ENCODE measurements at regions not wholly inside any gene's neighbourhood (a gene's known extent, or its start where the extent isn't known, plus 50 kb on each side); places are given as distances from the start of the nearest gene placed in this dataset.

GRCh38 chr9:1274334-1274733 is 224.2 kb downstream of the DMRT2 start:
- TF ChIP-seq MAX (IDR thresholded peaks at IDR 0.05) (no peak), EGR1 (IDR thresholded peaks at IDR 0.05) (no peak), CEBPB (IDR thresholded peaks at IDR 0.05) (no peak), EP300 (IDR thresholded peaks at IDR 0.05; ENCODE audit: borderline replicate concordance) (no peak), TCF12 (IDR thresholded peaks at IDR 0.05; ENCODE audit: low read depth) (no peak), CREB1 (IDR thresholded peaks at IDR 0.05; ENCODE audit: low read depth) (no peak), YY1 (IDR thresholded peaks at IDR 0.05; ENCODE audit: low read depth) (no peak), FOXM1 (IDR thresholded peaks at IDR 0.05; ENCODE audit: borderline replicate concordance, low read depth) (no peak), TAF1 (IDR thresholded peaks at IDR 0.05; ENCODE audit: low read depth) (no peak), ZBTB7A (IDR thresholded peaks at IDR 0.05; ENCODE audit: low read depth) (no peak), NFIC (IDR thresholded peaks at IDR 0.05) (no peak)

GRCh38 chr9:1276474-1276873 is 226.3 kb downstream of the DMRT2 start:
- no peak for TF ChIP-seq MAX (IDR thresholded peaks at IDR 0.05)
- TF ChIP-seq ZBTB7A (IDR thresholded peaks at IDR 0.05; ENCODE audit: low read depth), result no peak
- no peak for TF ChIP-seq YY1 (IDR thresholded peaks at IDR 0.05; ENCODE audit: low read depth)
- no peak for TF ChIP-seq REST (IDR thresholded peaks at IDR 0.05; ENCODE audit: low read depth)
- TF ChIP-seq CREB1 (IDR thresholded peaks at IDR 0.05; ENCODE audit: low read depth), result no peak
- TF ChIP-seq CEBPB (IDR thresholded peaks at IDR 0.05), result no peak
- no peak for TF ChIP-seq TAF1 (IDR thresholded peaks at IDR 0.05; ENCODE audit: low read depth)
- no peak for TF ChIP-seq FOXM1 (IDR thresholded peaks at IDR 0.05; ENCODE audit: borderline replicate concordance, low read depth)

- no peak for TF ChIP-seq ZBTB7A (IDR thresholded peaks at IDR 0.05; ENCODE audit: low read depth)
- TF ChIP-seq CEBPB (IDR thresholded peaks at IDR 0.05), result no peak
- TF ChIP-seq USF1 (IDR thresholded peaks at IDR 0.05), result no peak
- no peak for TF ChIP-seq TAF1 (IDR thresholded peaks at IDR 0.05; ENCODE audit: low read depth)
- no peak for TF ChIP-seq NFIC (IDR thresholded peaks at IDR 0.05)
- TF ChIP-seq MAX (IDR thresholded peaks at IDR 0.05), result no peak
- TF ChIP-seq FOXM1 (IDR thresholded peaks at IDR 0.05; ENCODE audit: borderline replicate concordance, low read depth), result no peak
- TF ChIP-seq REST (IDR thresholded peaks at IDR 0.05; ENCODE audit: low read depth), result no peak
- no peak for TF ChIP-seq TEAD4 (IDR thresholded peaks at IDR 0.05)
- no peak for TF ChIP-seq EP300 (IDR thresholded peaks at IDR 0.05; ENCODE audit: borderline replicate concordance)
- no peak for TF ChIP-seq TCF12 (IDR thresholded peaks at IDR 0.05; ENCODE audit: low read depth)
- TF ChIP-seq CREB1 (IDR thresholded peaks at IDR 0.05; ENCODE audit: low read depth), result no peak
- no peak for TF ChIP-seq RAD21 (IDR thresholded peaks at IDR 0.05; ENCODE audit: low read depth)
- TF ChIP-seq EGR1 (IDR thresholded peaks at IDR 0.05), result no peak
- TF ChIP-seq YY1 (IDR thresholded peaks at IDR 0.05; ENCODE audit: low read depth), result no peak
Measured at GRCh38 chr9:1284727-1285126, 234.6 kb downstream of the DMRT2 start.

GRCh38 chr9:1285526-1285925 is 235.4 kb downstream of the DMRT2 start:
- no peak for TF ChIP-seq TAF1 (IDR thresholded peaks at IDR 0.05; ENCODE audit: low read depth)

GRCh38 chr9:1292384-1292783 is 242.2 kb downstream of the DMRT2 start:
- TF ChIP-seq REST (IDR thresholded peaks at IDR 0.05; ENCODE audit: low read depth) (no peak), TAF1 (IDR thresholded peaks at IDR 0.05; ENCODE audit: low read depth) (no peak), TEAD4 (IDR thresholded peaks at IDR 0.05) (no peak), CEBPB (IDR thresholded peaks at IDR 0.05) (no peak)
